Breast epithelium (tissue), 4 donors: ENCODE measurements at regions not wholly inside any gene's neighbourhood (a gene's known extent, or its start where the extent isn't known, plus 50 kb on each side); places are given as distances from the start of the nearest gene placed in this dataset.

Experiments
- DNase-seq, 2 donors: peaks; one replicate each; pipeline ENCODE4 v3.0.0-alpha.2; 2019; ENCODE audit warnings: low spot score in 2 of 2
- H3K27ac ChIP-seq, 2 donors: fragments of 200-600 bp; sonication (generic) in 1 of 2; one replicate each; pipeline ENCODE4 v1.5.1; 2016 to 2019; ENCODE audit warnings: mild to moderate bottlenecking in 1 of 2
- H3K27me3 ChIP-seq, 2 donors: fragments of 200-600 bp; sonication (generic) in 1 of 2; one replicate each; pipeline versions ENCODE4 v1.5.1 to v1.6.0; 2017 to 2019; ENCODE audit warnings: control low read depth in 1 of 2, mild to moderate bottlenecking in 1 of 2
- H3K36me3 ChIP-seq: fragments of 200-600 bp; one replicate; pipeline ENCODE4 v1.5.1; 2019
- H3K4me1 ChIP-seq, 2 donors: fragments of 200-600 bp; sonication (generic); one replicate each; pipeline ENCODE4 v1.5.1; 2016 to 2019; ENCODE audit warnings: control low read depth in 1 of 2
- H3K4me3 ChIP-seq, 3 donors: fragments of 200-600 bp; sonication (generic); 1 replicate in 2 of 3; 2 replicates in 1 of 3; pipeline ENCODE4 v1.5.1; 2016 to 2019; ENCODE audit warnings: mild to moderate bottlenecking in 3 of 3, moderate library complexity in 2 of 3
- H3K9me3 ChIP-seq, 2 donors: fragments of 200-600 bp; sonication (generic) in 1 of 2; one replicate each; pipeline ENCODE4 v1.5.1; 2016 to 2019; ENCODE audit warnings: control low read depth in 1 of 2
- CTCF ChIP-seq, 3 donors: fragments of 450-650 bp; IDR thresholded peaks; one replicate each; pipeline ENCODE4 v1.5.1; 2016 to 2017; ENCODE audit warnings: antibody characterized with exemption in 3 of 3, mild to moderate bottlenecking in 3 of 3, moderate library complexity in 3 of 3
- POLR2A ChIP-seq: fragments of 450-650 bp; IDR thresholded peaks from one replicate; pipeline ENCODE4 v1.6.1; 2016; ENCODE audit warnings: antibody characterized with exemption, mild to moderate bottlenecking, moderate library complexity
- POLR2AphosphoS5 ChIP-seq, 3 donors: sonication (generic); formaldehyde crosslinking; IDR thresholded peaks; one replicate each; pipeline ENCODE4 v1.6.1; 2017; ENCODE audit warnings: antibody characterized with exemption in 3 of 3
- intact Hi-C: fragments of 100-400 bp; cut with DNase I; formaldehyde crosslinking; loops from one replicate; pipeline ENCODE4 v1.15.1; 2023; ENCODE audit warnings: low total_unique reads

- H3K9me3 ChIP-seq: no peaks in the 10 kb centered on the region
- H3K27me3 ChIP-seq: no peaks in the 10 kb centered on the region
- no peak for DNase-seq
- no peak overlapping the region for H3K27ac ChIP-seq
- TF ChIP-seq POLR2A (no peak), POLR2AphosphoS5 (IDR thresholded peaks at IDR 0.05) (no peak), CTCF (IDR thresholded peaks at IDR 0.05) (no peak)
- no peak overlapping the region for H3K4me3 ChIP-seq
- no peaks in the 10 kb centered on the region for H3K4me1 ChIP-seq
- H3K36me3 ChIP-seq: no peaks in the 10 kb centered on the region
- intact Hi-C loops: no loop called here
Measured at GRCh38 chr9:106678273-106678672, 184.7 kb upstream of the ZNF462 start.

- Histone ChIP-seq H3K27ac (no peak overlapping the region), H3K27me3 (no peaks in the 10 kb centered on the region), H3K4me1 (no peaks in the 10 kb centered on the region), H3K4me3 (no peak overlapping the region), H3K9me3 (no peaks in the 10 kb centered on the region), H3K36me3 (no peaks in the 10 kb centered on the region)
- intact Hi-C loops: no loop called here
- no peak for TF ChIP-seq POLR2AphosphoS5 (IDR thresholded peaks at IDR 0.05)
- TF ChIP-seq CTCF (IDR thresholded peaks at IDR 0.05): no peak
- TF ChIP-seq POLR2A: no peak
- DNase-seq: no peak
Measured at GRCh38 chr9:106682420-106682819, 180.5 kb upstream of the ZNF462 start.

GRCh38 chr9:106683454-106683853, 179.5 kb upstream of the ZNF462 start:
- Histone ChIP-seq H3K4me3 (no peak overlapping the region), H3K9me3 (no peaks in the 10 kb centered on the region), H3K4me1 (no peaks in the 10 kb centered on the region), H3K27ac (no peak overlapping the region), H3K27me3 (no peaks in the 10 kb centered on the region), H3K36me3 (no peaks in the 10 kb centered on the region)
- TF ChIP-seq POLR2A (no peak), CTCF (IDR thresholded peaks at IDR 0.05) (no peak), POLR2AphosphoS5 (IDR thresholded peaks at IDR 0.05) (no peak)
- intact Hi-C loops: no loop called here
- DNase-seq: no peak

DNA sequence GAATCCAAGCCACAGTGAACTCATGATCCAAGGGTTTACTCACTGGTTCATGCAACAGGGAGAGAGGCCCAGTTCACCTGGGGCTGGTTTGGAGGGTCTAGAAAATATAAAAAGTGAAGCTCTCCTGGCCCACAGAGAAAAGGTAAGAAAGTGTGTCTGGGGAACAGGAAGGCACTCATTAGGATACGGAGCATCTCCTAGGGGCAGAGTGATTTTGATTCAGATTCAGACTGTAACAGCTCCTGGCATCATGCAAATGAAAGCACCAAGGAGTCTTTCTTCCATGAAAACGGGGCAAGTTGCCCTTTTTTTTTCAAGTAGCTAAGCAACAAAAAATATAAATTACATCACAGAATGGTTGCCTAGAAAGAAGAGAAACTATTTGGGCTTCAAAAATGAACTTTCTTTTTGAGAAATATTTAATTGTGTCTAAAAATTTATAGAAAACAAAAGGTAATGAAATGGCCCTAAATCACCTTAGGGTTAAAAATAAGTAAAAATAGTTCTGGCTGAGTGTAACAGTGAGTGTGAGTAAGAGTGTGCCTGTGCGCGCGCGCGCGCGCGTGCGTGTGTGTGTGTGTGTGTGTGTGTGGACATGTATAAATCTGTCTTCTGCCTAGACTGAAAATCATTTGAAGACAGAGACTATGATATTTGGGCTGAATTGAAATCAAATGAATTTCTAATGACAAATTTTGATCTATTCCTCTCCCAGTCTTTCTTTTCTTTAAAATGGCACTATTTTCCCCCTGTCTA, 177.8 kb upstream of the ZNF462 start:
- Histone ChIP-seq H3K27me3 (no peaks in the 10 kb centered on the region), H3K27ac (no peak overlapping the region), H3K4me1 (no peaks in the 10 kb centered on the region), H3K36me3 (no peaks in the 10 kb centered on the region), H3K4me3 (no peak overlapping the region), H3K9me3 (no peaks in the 10 kb centered on the region)
- TF ChIP-seq POLR2A (no peak), CTCF (IDR thresholded peaks at IDR 0.05) (no peak), POLR2AphosphoS5 (IDR thresholded peaks at IDR 0.05) (no peak)
- intact Hi-C loops: no loop called here
- no peak for DNase-seq

GRCh38 chr9:106689089-106689488, 173.9 kb upstream of the ZNF462 start:
- TF ChIP-seq POLR2AphosphoS5 (IDR thresholded peaks at IDR 0.05) (no peak), CTCF (IDR thresholded peaks at IDR 0.05) (no peak), POLR2A (no peak)
- H3K27ac ChIP-seq: no peak overlapping the region
- intact Hi-C loops: no loop called here

More at GRCh38 chr9:106689089-106689488, 173.9 kb upstream of the ZNF462 start:
- Histone ChIP-seq H3K9me3 (no peaks in the 10 kb centered on the region), H3K27me3 (no peaks in the 10 kb centered on the region), H3K4me1 (no peaks in the 10 kb centered on the region), H3K4me3 (no peak overlapping the region), H3K36me3 (no peaks in the 10 kb centered on the region)
- DNase-seq: no peak
